Effector memory CD4-positive, alpha-beta T cell (primary cell): ENCODE measurements at regions not wholly inside any gene's neighbourhood (a gene's known extent, or its start where the extent isn't known, plus 50 kb on each side); places are given as distances from the start of the nearest gene placed in this dataset.
"Not testable (repeated sequence)": the region's sequence is repeated elsewhere in the genome, so short reads cannot be mapped to it uniquely, and the experiment has no call there.

ENCODE experiments used
- DNase-seq, 3 donors: peaks; one replicate each; pipeline ENCODE4 v3.0.0-alpha.2; 2020
- H3K27ac ChIP-seq: 2 replicates; pipeline ENCODE4 v1.7.0; 2013; ENCODE audit warnings: mild to moderate bottlenecking, low read length, moderate library complexity; ENCODE audit not compliant: insufficient read depth, poor library complexity, severe bottlenecking
- H3K27me3 ChIP-seq: replicated peaks from 2 replicates; pipeline ENCODE4 v1.7.0; 2013; ENCODE audit warnings: mild to moderate bottlenecking, low read length; ENCODE audit not compliant: insufficient read depth, control insufficient read depth, poor library complexity, severe bottlenecking
- H3K36me3 ChIP-seq: 2 replicates; pipeline ENCODE4 v1.7.0; 2013; ENCODE audit warnings: mild to moderate bottlenecking, low read length, moderate library complexity; ENCODE audit not compliant: control insufficient read depth, insufficient read depth
- H3K4me1 ChIP-seq: 2 replicates; pipeline ENCODE4 v1.7.0; 2013; ENCODE audit warnings: low read length, mild to moderate bottlenecking; ENCODE audit not compliant: control insufficient read depth, insufficient read depth, poor library complexity, severe bottlenecking
- H3K4me3 ChIP-seq: 2 replicates; pipeline ENCODE4 v1.7.0; 2013; ENCODE audit warnings: low read length, low read depth, mild to moderate bottlenecking; ENCODE audit not compliant: insufficient read depth, poor library complexity, severe bottlenecking
- H3K9me3 ChIP-seq: 2 replicates; pipeline ENCODE4 v1.7.0; 2013; ENCODE audit warnings: mild to moderate bottlenecking, low read length, moderate library complexity; ENCODE audit not compliant: control insufficient read depth

GRCh38 chr14:48011484-48011883 is 336.1 kb upstream of the MDGA2 start:
- not testable (repeated sequence) for H3K4me1 ChIP-seq, DNase-seq, H3K27me3 ChIP-seq, H3K4me3 ChIP-seq, H3K27ac ChIP-seq, H3K9me3 ChIP-seq, H3K36me3 ChIP-seq

GRCh38 chr14:48008646-48009045 is 333.2 kb upstream of the MDGA2 start:
- DNase-seq = no peak
- Histone ChIP-seq H3K9me3 (no peaks in the 10 kb centered on the region), H3K27ac (no peak overlapping the region), H3K27me3 (no peaks in the 10 kb centered on the region), H3K36me3 (no peaks in the 10 kb centered on the region), H3K4me3 (no peak overlapping the region), H3K4me1 (no peaks in the 10 kb centered on the region)

- no peak overlapping the region for H3K27ac ChIP-seq
- H3K4me1 ChIP-seq = no peaks in the 10 kb centered on the region
- H3K4me3 ChIP-seq = no peak overlapping the region
- H3K9me3 ChIP-seq = no peaks in the 10 kb centered on the region
- DNase-seq = no peak
- no peaks in the 10 kb centered on the region for H3K27me3 ChIP-seq
- H3K36me3 ChIP-seq = no peaks in the 10 kb centered on the region
Measured at GRCh38 chr14:48005986-48006385, 330.6 kb upstream of the MDGA2 start.

- Histone ChIP-seq H3K4me3 (no peak overlapping the region), H3K9me3 (no peaks in the 10 kb centered on the region), H3K4me1 (no peaks in the 10 kb centered on the region), H3K27me3 (no peaks in the 10 kb centered on the region), H3K36me3 (no peaks in the 10 kb centered on the region), H3K27ac (no peak overlapping the region)
- DNase-seq = no peak
Measured at GRCh38 chr14:47993883-47994282, 318.5 kb upstream of the MDGA2 start.

- H3K27ac ChIP-seq = no peak overlapping the region
- H3K9me3 ChIP-seq = no peaks in the 10 kb centered on the region
- H3K4me1 ChIP-seq = no peaks in the 10 kb centered on the region
- no peaks in the 10 kb centered on the region for H3K27me3 ChIP-seq
- no peaks in the 10 kb centered on the region for H3K36me3 ChIP-seq
- no peak for DNase-seq
- H3K4me3 ChIP-seq = no peak overlapping the region
Measured at GRCh38 chr14:47988175-47988574, 312.8 kb upstream of the MDGA2 start.

GRCh38 chr14:47978871-47979270 is 303.5 kb upstream of the MDGA2 start:
- H3K27ac ChIP-seq = no peak overlapping the region
- H3K36me3 ChIP-seq = no peaks in the 10 kb centered on the region
- no peak for DNase-seq
- no peaks in the 10 kb centered on the region for H3K9me3 ChIP-seq
- H3K4me1 ChIP-seq = no peaks in the 10 kb centered on the region
- no peaks in the 10 kb centered on the region for H3K27me3 ChIP-seq
- H3K4me3 ChIP-seq = no peak overlapping the region

GRCh38 chr14:47976139-47976538 is 300.7 kb upstream of the MDGA2 start:
- no peaks in the 10 kb centered on the region for H3K36me3 ChIP-seq
- no peak overlapping the region for H3K4me3 ChIP-seq
- no peaks in the 10 kb centered on the region for H3K9me3 ChIP-seq
- H3K4me1 ChIP-seq = no peaks in the 10 kb centered on the region
- DNase-seq = no peak
- no peaks in the 10 kb centered on the region for H3K27me3 ChIP-seq
- no peak overlapping the region for H3K27ac ChIP-seq

- H3K4me1 ChIP-seq = no peaks in the 10 kb centered on the region
- DNase-seq = no peak
- no peak overlapping the region for H3K27ac ChIP-seq
Measured at GRCh38 chr14:47966076-47966810, 290.8 kb upstream of the MDGA2 start.

GRCh38 chr14:47961634-47962033 is 286.2 kb upstream of the MDGA2 start:
- no peak overlapping the region for H3K4me3 ChIP-seq
- no peak for DNase-seq
- H3K9me3 ChIP-seq = no peaks in the 10 kb centered on the region
- no peaks in the 10 kb centered on the region for H3K4me1 ChIP-seq
- no peak overlapping the region for H3K27ac ChIP-seq
- no peaks in the 10 kb centered on the region for H3K36me3 ChIP-seq
- no peaks in the 10 kb centered on the region for H3K27me3 ChIP-seq

More at GRCh38 chr14:47966076-47966810, 290.8 kb upstream of the MDGA2 start:
- Histone ChIP-seq H3K4me3 (no peak overlapping the region), H3K36me3 (no peaks in the 10 kb centered on the region), H3K27me3 (no peaks in the 10 kb centered on the region), H3K9me3 (no peaks in the 10 kb centered on the region)

GRCh38 chr14:47959740-47960139 is 284.3 kb upstream of the MDGA2 start:
- H3K27ac ChIP-seq = no peak overlapping the region
- H3K27me3 ChIP-seq = no peaks in the 10 kb centered on the region
- no peak overlapping the region for H3K4me3 ChIP-seq
- no peak for DNase-seq
- no peaks in the 10 kb centered on the region for H3K4me1 ChIP-seq
- no peaks in the 10 kb centered on the region for H3K36me3 ChIP-seq
- no peaks in the 10 kb centered on the region for H3K9me3 ChIP-seq
